GM23338 (cell line): ENCODE measurements at regions not wholly inside any gene's neighbourhood (a gene's known extent, or its start where the extent isn't known, plus 50 kb on each side); places are given as distances from the start of the nearest gene placed in this dataset.

Source experiments
- CREB1 ChIP-seq: fragments of 250-450 bp; sonication (Bioruptor Pico); IDR thresholded peaks from 2 replicates; pipeline ENCODE4 v1.5.0; 2020; ENCODE audit warnings: low read depth, mild to moderate bottlenecking, moderate library complexity
- CTCF ChIP-seq, 2 experiments: fragments of 200-600 bp in 1 of 2; sonication (generic) in 1 of 2; conservative IDR thresholded peaks; 2 replicates each; pipeline versions ENCODE4 v1.5.1 to v1.6.1; 2016 to 2017; ENCODE audit warnings: antibody characterized with exemption in 2 of 2, low read depth in 2 of 2, mild to moderate bottlenecking in 2 of 2, moderate library complexity in 1 of 2
- ETS1 ChIP-seq: IDR thresholded peaks from 2 replicates; pipeline ENCODE4 v1.6.1; 2016; ENCODE audit warnings: antibody characterized with exemption
- EZH2 ChIP-seq: fragments of 200-600 bp; sonication (generic); IDR thresholded peaks from one replicate; pipeline ENCODE4 v1.8.0; 2017; ENCODE audit warnings: antibody characterized with exemption, mild to moderate bottlenecking, low read depth; ENCODE audit not compliant: unreplicated experiment
- EZH2phosphoT487 ChIP-seq: fragments of 200-600 bp; sonication (generic); IDR thresholded peaks from one replicate; pipeline ENCODE4 v1.8.1; 2018; ENCODE audit warnings: antibody characterized with exemption; ENCODE audit not compliant: unreplicated experiment
- JUNB ChIP-seq: IDR thresholded peaks from one replicate; pipeline ENCODE4 v1.6.1; 2016; ENCODE audit warnings: antibody characterized with exemption; ENCODE audit not compliant: unreplicated experiment
- POLR2AphosphoS5 ChIP-seq: IDR thresholded peaks from 2 replicates; pipeline ENCODE4 v1.6.1; 2016; ENCODE audit warnings: antibody characterized with exemption, low read depth
- REST ChIP-seq: IDR thresholded peaks from one replicate; pipeline ENCODE4 v1.6.1; 2018; ENCODE audit warnings: antibody characterized with exemption; ENCODE audit not compliant: unreplicated experiment
- STAT1 ChIP-seq: IDR thresholded peaks from one replicate; pipeline ENCODE4 v1.6.1; 2016; ENCODE audit warnings: antibody characterized with exemption; ENCODE audit not compliant: unreplicated experiment
- ZNF114 ChIP-seq: fragments of 250-450 bp; sonication (Bioruptor Pico); IDR thresholded peaks from 2 replicates; pipeline ENCODE4 v1.5.0; 2020; ENCODE audit warnings: mild to moderate bottlenecking, moderate library complexity
- ZNF331 ChIP-seq: fragments of 250-450 bp; sonication (Bioruptor Pico); IDR thresholded peaks from 2 replicates; pipeline ENCODE4 v1.5.0; 2020; ENCODE audit warnings: low read depth, mild to moderate bottlenecking, moderate library complexity
- ZNF462 ChIP-seq: fragments of 250-450 bp; sonication (Bioruptor Pico); IDR thresholded peaks from 2 replicates; pipeline ENCODE4 v1.5.0; 2020; ENCODE audit warnings: mild to moderate bottlenecking, moderate library complexity

- no peak for TF ChIP-seq CTCF (conservative IDR thresholded peaks at IDR 0.05; ENCODE audit: low read depth in 2 of 2)
- TF ChIP-seq REST, result no peak
- TF ChIP-seq EZH2, result no peak
- TF ChIP-seq EZH2phosphoT487, result no peak
- TF ChIP-seq ETS1, result no peak
- no peak for TF ChIP-seq ZNF114 (CRISPR knock-in tag)
- no peak for TF ChIP-seq POLR2AphosphoS5
- no peak for TF ChIP-seq ZNF462 (CRISPR knock-in tag)
- no peak for TF ChIP-seq JUNB
- TF ChIP-seq CREB1, result no peak
- no peak for TF ChIP-seq ZNF331
- no peak for TF ChIP-seq STAT1
Observed at GRCh38 chr4:34935739-34936138, 1308.6 kb downstream of the ARAP2 start.
